H1 (cell line): ENCODE measurements at regions not wholly inside any gene's neighbourhood (a gene's known extent, or its start where the extent isn't known, plus 50 kb on each side); places are given as distances from the start of the nearest gene placed in this dataset.

ENCODE experiments used
- CTCF ChIA-PET: fragments of 300-600 bp; sonication (Branson Sonifier 250); formaldehyde crosslinking; loops from one replicate; lab custom pipeline; 2021; ENCODE audit not compliant: partially characterized antibody; lab: Charles Lee
- POLR2A ChIA-PET: fragments of 300-600 bp; sonication (Branson Sonifier 250); formaldehyde crosslinking; loops from one replicate; lab custom pipeline; 2021; ENCODE audit warnings: inconsistent platforms; ENCODE audit not compliant: partially characterized antibody; lab: Charles Lee
- DNase-seq, 2 experiments: peaks; one replicate each; pipeline versions ENCODE4 v3.0.0 to v3.0.0-alpha.2; 2010 to 2022; ENCODE audit warnings: low spot score in 2 of 2, low read depth in 1 of 2, mixed read lengths in 1 of 2
- FAIRE-seq: peaks from 2 replicates; lab custom pipeline; 2011; peaks lifted over from hg19 to GRCh38; lab: Jason Lieb, UNC
- H2AFZ ChIP-seq: 2 replicates; pipeline ENCODE4 v1.8.1; 2012; ENCODE audit warnings: low read length, inconsistent platforms
- H2AK5ac ChIP-seq: 2 replicates; pipeline ENCODE4 v1.6.1; 2013; ENCODE audit warnings: low read depth, low read length
- H2BK120ac ChIP-seq: replicated peaks from 2 replicates; pipeline ENCODE3; 2013; ENCODE audit warnings: low read depth, low read length, inconsistent platforms
- H2BK12ac ChIP-seq: 2 replicates; pipeline ENCODE4 v1.6.1; 2013; ENCODE audit warnings: low read depth, low read length
- H2BK15ac ChIP-seq: 2 replicates; pipeline ENCODE4 v1.6.1; 2013; ENCODE audit warnings: low read length
- H2BK20ac ChIP-seq: 2 replicates; pipeline ENCODE4 v1.6.1; 2013; ENCODE audit warnings: low read length
- H2BK5ac ChIP-seq: 2 replicates; pipeline ENCODE4 v1.6.1; 2013; ENCODE audit warnings: low read depth, low read length
- H3K14ac ChIP-seq: 2 replicates; pipeline ENCODE4 v1.6.1; 2013; ENCODE audit warnings: inconsistent platforms; ENCODE audit not compliant: insufficient read length
- H3K18ac ChIP-seq: 2 replicates; pipeline ENCODE4 v1.6.1; 2013; ENCODE audit warnings: low read length; ENCODE audit errors: extremely low read depth
- H3K23ac ChIP-seq: 2 replicates; pipeline ENCODE4 v1.6.1; 2013; ENCODE audit warnings: inconsistent platforms; ENCODE audit not compliant: insufficient read length
- H3K23me2 ChIP-seq: 2 replicates; pipeline ENCODE4 v1.6.1; 2013; ENCODE audit warnings: low read depth, low read length
- H3K27ac ChIP-seq: 2 replicates; pipeline ENCODE4 v1.6.1; 2011; ENCODE audit warnings: low read depth, low read length, inconsistent platforms
- H3K27me3 ChIP-seq, 4 experiments: replicated peaks in 1 of 4; 1 replicate in 1 of 4; 2 replicates in 3 of 4; pipeline versions ENCODE4 v1.6.1 to v1.8.1; 2011 to 2013; ENCODE audit warnings: low read length in 3 of 4, mild to moderate bottlenecking in 3 of 4, inconsistent platforms in 2 of 4, mixed read lengths in 2 of 4, moderate library complexity in 1 of 4; ENCODE audit not compliant: control insufficient read depth in 3 of 4, insufficient read depth in 3 of 4; ENCODE audit errors: extremely low read depth in 1 of 4
- H3K36me3 ChIP-seq, 4 experiments: 2 replicates each; pipeline versions ENCODE4 v1.6.1 to v1.8.1; 2011 to 2013; ENCODE audit warnings: mild to moderate bottlenecking in 4 of 4, low read length in 3 of 4, moderate library complexity in 2 of 4, control low read depth in 1 of 4, inconsistent platforms in 1 of 4; ENCODE audit not compliant: insufficient read depth in 4 of 4, control insufficient read depth in 2 of 4
- H3K4ac ChIP-seq: replicated peaks from 2 replicates; pipeline ENCODE3; 2013; ENCODE audit warnings: low read length, low read depth, mixed read lengths, inconsistent platforms; ENCODE audit not compliant: insufficient read length
- H3K4me1 ChIP-seq, 4 experiments: replicated peaks in 1 of 4; 1 replicate in 1 of 4; 2 replicates in 3 of 4; pipeline versions ENCODE4 v1.6.1 to v1.8.1; 2011 to 2013; ENCODE audit warnings: low read length in 3 of 4, inconsistent platforms in 2 of 4, mixed read lengths in 1 of 4; ENCODE audit not compliant: insufficient read depth in 4 of 4, control insufficient read depth in 3 of 4
- H3K4me2 ChIP-seq, 2 experiments: 2 replicates each; pipeline versions ENCODE4 v1.6.1 to v1.8.1; 2011 to 2013; ENCODE audit warnings: low read depth in 2 of 2, low read length in 2 of 2, control low read depth in 1 of 2, inconsistent platforms in 1 of 2, mild to moderate bottlenecking in 1 of 2; ENCODE audit not compliant: insufficient read depth in 1 of 2
- H3K4me3 ChIP-seq, 4 experiments: fragments of 200-600, 300-600 bp in 1 of 4; sonication (generic), shearing (Covaris generic), sonication (Bioruptor Twin) in 1 of 4; 2 replicates each; pipeline versions ENCODE4 v1.5.1 to v1.8.1; 2011 to 2016; ENCODE audit warnings: low read length in 4 of 4, low read depth in 3 of 4, control low read depth in 2 of 4, inconsistent platforms in 2 of 4, mild to moderate bottlenecking in 2 of 4, mixed read lengths in 1 of 4, moderate library complexity in 1 of 4; ENCODE audit not compliant: insufficient read depth in 2 of 4; ENCODE audit errors: extremely low read depth in 1 of 4
- H3K56ac ChIP-seq: replicated peaks from 2 replicates; pipeline ENCODE3; 2013; ENCODE audit warnings: low read depth, mild to moderate bottlenecking, mixed read lengths, low read length, inconsistent platforms; ENCODE audit not compliant: insufficient read length
- H3K79me1 ChIP-seq: 2 replicates; pipeline ENCODE4 v1.6.1; 2013; ENCODE audit warnings: low read depth, low read length, control low read depth
- H3K79me2 ChIP-seq, 2 experiments: 2 replicates each; pipeline versions ENCODE4 v1.6.1 to v1.8.1; 2012 to 2013; ENCODE audit warnings: low read length in 2 of 2, mild to moderate bottlenecking in 2 of 2, inconsistent platforms in 1 of 2; ENCODE audit not compliant: insufficient read depth in 2 of 2, control insufficient read depth in 1 of 2
- H3K9ac ChIP-seq, 4 experiments: replicated peaks in 1 of 4; 1 replicate in 1 of 4; 2 replicates in 3 of 4; pipeline versions ENCODE4 v1.6.1 to v1.8.1; 2011 to 2013; ENCODE audit warnings: low read depth in 3 of 4, low read length in 3 of 4, control low read depth in 2 of 4, mild to moderate bottlenecking in 2 of 4, moderate library complexity in 2 of 4, inconsistent platforms in 1 of 4; ENCODE audit errors: extremely low read depth in 1 of 4
- H3K9me3 ChIP-seq, 2 experiments: 2 replicates each; pipeline versions ENCODE4 v1.6.1 to v1.8.1; 2012 to 2013; ENCODE audit warnings: mild to moderate bottlenecking in 2 of 2, moderate library complexity in 2 of 2, control low read depth in 1 of 2, inconsistent platforms in 1 of 2, low read depth in 1 of 2, low read length in 1 of 2, mixed read lengths in 1 of 2; ENCODE audit not compliant: insufficient read depth in 2 of 2
- H4K20me1 ChIP-seq, 2 experiments: replicated peaks in 1 of 2; 2 replicates each; pipeline versions ENCODE3 to v1.8.1; 2011 to 2013; ENCODE audit warnings: inconsistent platforms in 2 of 2, low read length in 2 of 2, mild to moderate bottlenecking in 1 of 2; ENCODE audit not compliant: insufficient read depth in 2 of 2, control insufficient read depth in 1 of 2
- H4K5ac ChIP-seq: 2 replicates; pipeline ENCODE4 v1.6.1; 2013; ENCODE audit warnings: low read length, low read depth, mixed read lengths, inconsistent platforms; ENCODE audit not compliant: insufficient read length
- H4K8ac ChIP-seq: 2 replicates; pipeline ENCODE4 v1.8.0; 2013; ENCODE audit warnings: mild to moderate bottlenecking, moderate library complexity, low read length, inconsistent platforms; ENCODE audit not compliant: insufficient read depth; ENCODE audit errors: extremely low read depth
- H4K91ac ChIP-seq: replicated peaks from 2 replicates; pipeline ENCODE3; 2013; ENCODE audit warnings: low read length, mixed read lengths, inconsistent platforms; ENCODE audit not compliant: insufficient read length
- CBX8 ChIP-seq: fragments of 300-800, 300-1000 bp; sonication (generic); IDR thresholded peaks from 2 replicates; pipeline ENCODE4 v1.7.1; 2016; ENCODE audit warnings: low read depth, low read length, borderline replicate concordance
- HDAC2 ChIP-seq, 2 experiments: fragments of 300-600 bp in 1 of 2; sonication (generic) in 1 of 2; IDR thresholded peaks; 2 replicates each; pipeline ENCODE4 v1.6.1; 2011 to 2012; ENCODE audit warnings: low read depth in 2 of 2, low read length in 2 of 2, mild to moderate bottlenecking in 2 of 2, moderate library complexity in 2 of 2, borderline replicate concordance in 1 of 2, inconsistent platforms in 1 of 2
- KDM5A ChIP-seq: fragments of 200-600 bp; IDR thresholded peaks from 2 replicates; pipeline ENCODE4 v1.7.1; 2012; ENCODE audit warnings: mild to moderate bottlenecking, low read length, inconsistent platforms, mixed read lengths
- SAP30 ChIP-seq: fragments of 300-600 bp; sonication (generic); IDR thresholded peaks from 2 replicates; pipeline ENCODE4 v1.7.1; 2012; ENCODE audit warnings: low read length, moderate library complexity, mild to moderate bottlenecking, inconsistent platforms; ENCODE audit not compliant: insufficient read depth, insufficient replicate concordance
- SRF ChIP-seq: IDR thresholded peaks from 2 replicates; pipeline ENCODE4 v1.6.1; 2011; ENCODE audit warnings: mild to moderate bottlenecking, low read depth, low read length, moderate library complexity
- TBP ChIP-seq: IDR thresholded peaks from 2 replicates; pipeline ENCODE4 v1.6.1; 2011; ENCODE audit warnings: low read depth, low read length, improper control_type of control experiment
- USF2 ChIP-seq: IDR thresholded peaks from 2 replicates; pipeline ENCODE4 v1.6.1; 2011; ENCODE audit warnings: low read length, improper control_type of control experiment
- WGBS, 2 experiments: shearing (Covaris generic) in 1 of 2; methylation state at CpG; one replicate each; pipeline versions ENCODE4 v1.1.6 to v1.1.7; 2013 to 2015; ENCODE audit warnings: low lambda C conversion rate in 2 of 2, mixed read lengths in 2 of 2, inconsistent platforms in 1 of 2, low coverage in 1 of 2, missing lambda C conversion rate in 1 of 2; ENCODE audit not compliant: insufficient replicate concordance in 2 of 2, insufficient coverage in 1 of 2, insufficient read length in 1 of 2; ENCODE audit errors: extremely low coverage in 1 of 2, missing lambda C conversion rate in 1 of 2; 5-methylcytosine and 5-hydroxymethylcytosine counted together

DNA sequence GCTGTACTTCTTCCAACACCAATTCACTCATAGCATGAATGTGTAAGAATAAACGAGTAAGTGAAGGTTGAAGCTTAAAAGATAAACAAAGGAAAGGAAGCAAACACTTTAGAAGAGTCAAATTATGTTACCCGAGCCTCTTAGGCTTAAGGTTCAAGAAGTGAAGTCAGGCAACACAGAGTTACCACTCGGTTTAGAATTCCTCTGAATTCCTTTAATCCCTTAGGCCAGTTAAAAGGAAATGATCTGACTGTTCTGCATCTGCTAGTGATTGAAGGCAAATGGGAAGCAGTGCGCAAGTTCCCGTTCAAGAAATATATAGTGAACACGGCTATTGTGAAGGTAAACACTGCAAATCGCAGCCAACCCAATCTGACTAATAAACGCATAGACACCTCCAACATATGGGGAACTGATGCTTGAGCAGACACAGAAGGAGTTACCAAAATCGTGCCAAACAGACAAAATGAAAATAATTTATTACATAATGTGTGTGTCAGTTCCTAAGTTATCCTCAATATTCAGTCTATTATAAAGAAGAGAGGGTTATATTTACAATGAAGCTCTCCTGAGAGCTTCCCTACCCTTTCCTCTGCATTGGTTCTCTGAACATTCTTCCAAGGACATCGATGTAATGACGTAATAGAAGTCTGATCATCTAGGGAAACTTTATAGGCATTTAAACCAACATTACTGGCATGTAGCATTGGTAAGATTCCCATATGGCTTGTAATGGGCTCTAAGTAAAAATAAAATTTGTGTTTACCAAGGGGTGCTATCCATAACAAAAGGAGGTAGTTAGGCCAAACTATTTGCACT, 837.1 kb upstream of the ZNF608 start:
- POLR2A ChIA-PET, result no interaction called here
- H2AFZ ChIP-seq, result no peak overlapping the region
- H4K20me1 ChIP-seq, result no peaks in the 10 kb centered on the region
- H4K8ac ChIP-seq, result no peak overlapping the region
- no peak overlapping the region for H3K14ac ChIP-seq
- H2BK15ac ChIP-seq, result no peak overlapping the region
- no peak overlapping the region for H2BK12ac ChIP-seq
- H3K23me2 ChIP-seq, result no peaks in the 10 kb centered on the region
- H3K23ac ChIP-seq, result no peak overlapping the region
- H2BK5ac ChIP-seq, result no peak overlapping the region
- H3K27ac ChIP-seq, result no peak overlapping the region
- CTCF ChIA-PET, result no interaction called here
- no peak overlapping the region for H4K5ac ChIP-seq
- no peak overlapping the region for H3K4me3 ChIP-seq
- no peak overlapping the region for H3K4me2 ChIP-seq
- DNase-seq (no peak), FAIRE-seq (no peak)
- H3K27me3 ChIP-seq, result no peaks in the 10 kb centered on the region
- H3K18ac ChIP-seq, result no peak overlapping the region
- no peak overlapping the region for H4K91ac ChIP-seq
- WGBS, 2 experiments, result 91% methylated on average over 11 of the region's 11 CpGs; no CpG with 5 or more reads in 1 of the 2 experiments
- H3K4me1 ChIP-seq, result peaks cover 0 to 2% (median 0%) of the 10 kb centered on the region in 4 experiments; a peak in 1 of 7 replicates
- H2AK5ac ChIP-seq, result no peak overlapping the region
- no peaks in the 10 kb centered on the region for H3K79me1 ChIP-seq
- H2BK120ac ChIP-seq, result no peak overlapping the region
- H3K9ac ChIP-seq, result no peak overlapping the region
- H3K4ac ChIP-seq, result no peak overlapping the region
- H3K36me3 ChIP-seq, result peaks cover 0 to 5% (median 0%) of the 10 kb centered on the region in 4 experiments; a peak in 4 of 8 replicates
- no peak overlapping the region for H3K56ac ChIP-seq
- TF ChIP-seq SAP30, result no peak
- TF ChIP-seq KDM5A, result no peak
- TF ChIP-seq HDAC2 (IDR thresholded peaks at IDR 0.05; ENCODE audit: borderline replicate concordance in 1 of 2, low read depth in 2 of 2, low read length in 2 of 2), result no peak
- no peak for TF ChIP-seq USF2
- no peak for TF ChIP-seq TBP
- TF ChIP-seq SRF, result no peak
- no peak for TF ChIP-seq CBX8
- H3K9me3 ChIP-seq, result peaks cover 3 to 6% of the 10 kb centered on the region in 2 experiments; a peak in 1 of 4 replicates
- no peaks in the 10 kb centered on the region for H3K79me2 ChIP-seq
- H2BK20ac ChIP-seq, result no peak overlapping the region
